Astrocyte (in vitro differentiated cells and primary cell): ENCODE measurements at regions not wholly inside any gene's neighbourhood (a gene's known extent, or its start where the extent isn't known, plus 50 kb on each side); places are given as distances from the start of the nearest gene placed in this dataset.

Experiments
- DNase-seq: peaks from one replicate; pipeline ENCODE4 v3.0.0-alpha.2; 2010; ENCODE audit warnings: low read depth
- FAIRE-seq: peaks from 2 replicates; lab custom pipeline; 2011; peaks lifted over from hg19 to GRCh38; lab: Jason Lieb, UNC
- H2AFZ ChIP-seq: 2 replicates; pipeline ENCODE4 v1.6.0; 2012; ENCODE audit warnings: low read depth, low read length, inconsistent platforms
- H3K27ac ChIP-seq: 2 replicates; pipeline ENCODE4 v1.5.1; 2011; ENCODE audit warnings: low read depth, low read length, inconsistent platforms
- H3K27me3 ChIP-seq: 2 replicates; pipeline ENCODE4 v1.6.0; 2011; ENCODE audit warnings: low read length, inconsistent platforms; ENCODE audit not compliant: insufficient read depth
- H3K36me3 ChIP-seq: 2 replicates; pipeline ENCODE4 v1.5.1; 2011; ENCODE audit warnings: low read length, inconsistent platforms; ENCODE audit not compliant: insufficient read depth
- H3K4me1 ChIP-seq: 2 replicates; pipeline ENCODE4 v1.5.1; 2011; ENCODE audit warnings: low read length, inconsistent platforms; ENCODE audit not compliant: insufficient read depth
- H3K4me2 ChIP-seq: 2 replicates; pipeline ENCODE4 v1.6.0; 2012; ENCODE audit warnings: low read length, inconsistent platforms
- H3K4me3 ChIP-seq: 2 replicates; pipeline ENCODE4 v1.5.1; 2011; ENCODE audit warnings: low read depth, mild to moderate bottlenecking, low read length, inconsistent platforms; ENCODE audit not compliant: insufficient read depth
- H3K79me2 ChIP-seq: 2 replicates; pipeline ENCODE4 v1.6.0; 2012; ENCODE audit warnings: mild to moderate bottlenecking, low read length, inconsistent platforms; ENCODE audit not compliant: insufficient read depth
- H3K9ac ChIP-seq: 2 replicates; pipeline ENCODE4 v1.6.0; 2012; ENCODE audit warnings: mild to moderate bottlenecking, low read length, inconsistent platforms
- H3K9me3 ChIP-seq: 2 replicates; pipeline ENCODE4 v1.5.1; 2012; ENCODE audit warnings: low read depth, mild to moderate bottlenecking, low read length, inconsistent platforms; ENCODE audit not compliant: insufficient read depth
- H4K20me1 ChIP-seq: 2 replicates; pipeline ENCODE4 v1.6.0; 2012; ENCODE audit warnings: low read length, inconsistent platforms; ENCODE audit not compliant: insufficient read depth
- H3K27ac Mint-ChIP-seq: one replicate; pipeline ENCODE4 v1.8.0; 2021; ENCODE audit warnings: mild to moderate bottlenecking, mixed read lengths; ENCODE audit not compliant: unreplicated experiment
- H3K27me3 Mint-ChIP-seq: one replicate; pipeline ENCODE4 v1.8.0; 2021; ENCODE audit warnings: low read depth, mixed read lengths; ENCODE audit not compliant: unreplicated experiment
- H3K36me3 Mint-ChIP-seq: one replicate; pipeline ENCODE4 v1.8.0; 2021; ENCODE audit warnings: low read depth, mixed read lengths; ENCODE audit not compliant: unreplicated experiment
- H3K4me1 Mint-ChIP-seq: one replicate; pipeline ENCODE4 v1.8.0; 2021; ENCODE audit warnings: low read depth, mixed read lengths; ENCODE audit not compliant: unreplicated experiment
- H3K4me3 Mint-ChIP-seq: one replicate; pipeline ENCODE4 v1.8.0; 2021; ENCODE audit warnings: mild to moderate bottlenecking, moderate library complexity, mixed read lengths; ENCODE audit not compliant: unreplicated experiment
- H3K9me3 Mint-ChIP-seq: one replicate; pipeline ENCODE4 v1.8.0; 2021; ENCODE audit warnings: mild to moderate bottlenecking, mixed read lengths; ENCODE audit not compliant: unreplicated experiment
- EZH2 ChIP-seq: IDR thresholded peaks from 2 replicates; pipeline ENCODE4 v1.6.1; 2012; ENCODE audit warnings: mild to moderate bottlenecking, low read length, inconsistent platforms; ENCODE audit not compliant: insufficient read depth
- TF ChIP-seq, protein P1 (sequence below): IDR thresholded peaks from 2 replicates; pipeline ENCODE4 v1.5.1; 2011; ENCODE audit warnings: low read depth, mild to moderate bottlenecking, inconsistent platforms, low read length, moderate library complexity; ENCODE audit not compliant: insufficient read depth

DNA sequence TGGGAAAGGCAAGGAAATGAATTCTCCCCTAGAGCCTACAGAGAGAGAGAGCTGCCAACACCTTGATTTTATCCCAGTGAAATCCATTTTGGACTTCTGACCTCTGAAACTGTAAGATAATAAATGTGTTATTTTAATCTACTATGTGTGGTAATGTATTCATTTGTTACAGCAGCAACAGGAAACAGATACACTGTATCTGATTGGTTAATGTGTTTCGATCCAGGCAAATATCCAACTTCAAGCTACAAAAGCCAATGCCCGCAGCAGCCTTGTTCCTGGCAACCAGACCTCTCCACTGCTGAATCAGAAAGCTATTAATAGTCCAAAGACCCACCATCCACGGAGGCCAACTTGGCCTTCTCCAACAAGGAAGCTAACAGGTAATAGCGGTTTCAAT is 318.1 kb downstream of the PTTG2 start:
- H3K27ac Mint-ChIP-seq, result no peak overlapping the region
- peaks cover 2% of the 10 kb centered on the region for H3K9me3 Mint-ChIP-seq
- no peaks in the 10 kb centered on the region for H4K20me1 ChIP-seq
- no peak overlapping the region for H3K4me3 Mint-ChIP-seq
- no peak overlapping the region for H2AFZ ChIP-seq
- peaks cover 15% of the 10 kb centered on the region for H3K4me1 Mint-ChIP-seq
- no peaks in the 10 kb centered on the region for H3K36me3 ChIP-seq
- no peaks in the 10 kb centered on the region for H3K9me3 ChIP-seq
- H3K36me3 Mint-ChIP-seq, result no peaks in the 10 kb centered on the region
- H3K27me3 Mint-ChIP-seq, result peaks cover 2% of the 10 kb centered on the region
- H3K9ac ChIP-seq, result no peak overlapping the region
- H3K4me3 ChIP-seq, result no peak overlapping the region
- H3K4me2 ChIP-seq, result no peak overlapping the region
- DNase-seq (peak; percentile 20), FAIRE-seq (no peak)
- no peak overlapping the region for H3K27ac ChIP-seq
- H3K4me1 ChIP-seq, result no peaks in the 10 kb centered on the region
- no peaks in the 10 kb centered on the region for H3K79me2 ChIP-seq
- peaks cover 4% of the 10 kb centered on the region for H3K27me3 ChIP-seq
- TF ChIP-seq, protein P1, sequence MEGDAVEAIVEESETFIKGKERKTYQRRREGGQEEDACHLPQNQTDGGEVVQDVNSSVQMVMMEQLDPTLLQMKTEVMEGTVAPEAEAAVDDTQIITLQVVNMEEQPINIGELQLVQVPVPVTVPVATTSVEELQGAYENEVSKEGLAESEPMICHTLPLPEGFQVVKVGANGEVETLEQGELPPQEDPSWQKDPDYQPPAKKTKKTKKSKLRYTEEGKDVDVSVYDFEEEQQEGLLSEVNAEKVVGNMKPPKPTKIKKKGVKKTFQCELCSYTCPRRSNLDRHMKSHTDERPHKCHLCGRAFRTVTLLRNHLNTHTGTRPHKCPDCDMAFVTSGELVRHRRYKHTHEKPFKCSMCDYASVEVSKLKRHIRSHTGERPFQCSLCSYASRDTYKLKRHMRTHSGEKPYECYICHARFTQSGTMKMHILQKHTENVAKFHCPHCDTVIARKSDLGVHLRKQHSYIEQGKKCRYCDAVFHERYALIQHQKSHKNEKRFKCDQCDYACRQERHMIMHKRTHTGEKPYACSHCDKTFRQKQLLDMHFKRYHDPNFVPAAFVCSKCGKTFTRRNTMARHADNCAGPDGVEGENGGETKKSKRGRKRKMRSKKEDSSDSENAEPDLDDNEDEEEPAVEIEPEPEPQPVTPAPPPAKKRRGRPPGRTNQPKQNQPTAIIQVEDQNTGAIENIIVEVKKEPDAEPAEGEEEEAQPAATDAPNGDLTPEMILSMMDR, result no peak
- TF ChIP-seq EZH2, result no peak

DNA sequence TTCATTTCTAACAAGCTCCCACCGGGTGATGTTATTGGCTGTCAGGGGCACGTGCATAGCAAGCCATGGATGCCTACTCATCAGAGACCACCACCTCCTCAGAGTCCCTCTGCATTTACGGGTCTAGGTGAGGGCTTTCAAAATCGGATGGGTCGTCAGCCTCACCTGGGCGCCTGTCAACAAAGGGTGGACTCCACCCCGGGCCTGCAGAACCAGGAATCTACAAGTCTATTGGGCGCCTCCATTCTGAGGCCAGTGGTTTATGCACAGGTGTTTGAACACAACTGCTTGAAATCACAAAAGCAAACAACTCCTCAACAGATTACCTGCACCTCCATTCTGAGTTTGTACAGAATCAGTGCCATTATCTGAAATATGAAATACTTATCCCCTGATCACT is 318.9 kb downstream of the PTTG2 start:
- H3K79me2 ChIP-seq, result no peaks in the 10 kb centered on the region
- H3K4me2 ChIP-seq, result no peak overlapping the region
- H4K20me1 ChIP-seq, result no peaks in the 10 kb centered on the region
- Mint-ChIP-seq H3K27ac (no peak overlapping the region), H3K27me3 (peaks cover 2% of the 10 kb centered on the region), H3K36me3 (no peaks in the 10 kb centered on the region), H3K4me1 (peaks cover 18% of the 10 kb centered on the region), H3K4me3 (no peak overlapping the region), H3K9me3 (peaks cover 2% of the 10 kb centered on the region)
- no peak overlapping the region for H3K4me3 ChIP-seq
- peaks cover 7% of the 10 kb centered on the region for H3K27me3 ChIP-seq
- H2AFZ ChIP-seq, result no peak overlapping the region
- H3K9me3 ChIP-seq, result no peaks in the 10 kb centered on the region
- no peaks in the 10 kb centered on the region for H3K36me3 ChIP-seq
- H3K4me1 ChIP-seq, result no peaks in the 10 kb centered on the region
- FAIRE-seq (no peak), DNase-seq (no peak)
- H3K27ac ChIP-seq, result no peak overlapping the region
- no peak overlapping the region for H3K9ac ChIP-seq
- no peak for TF ChIP-seq EZH2
- TF ChIP-seq, protein P1, result no peak

DNA sequence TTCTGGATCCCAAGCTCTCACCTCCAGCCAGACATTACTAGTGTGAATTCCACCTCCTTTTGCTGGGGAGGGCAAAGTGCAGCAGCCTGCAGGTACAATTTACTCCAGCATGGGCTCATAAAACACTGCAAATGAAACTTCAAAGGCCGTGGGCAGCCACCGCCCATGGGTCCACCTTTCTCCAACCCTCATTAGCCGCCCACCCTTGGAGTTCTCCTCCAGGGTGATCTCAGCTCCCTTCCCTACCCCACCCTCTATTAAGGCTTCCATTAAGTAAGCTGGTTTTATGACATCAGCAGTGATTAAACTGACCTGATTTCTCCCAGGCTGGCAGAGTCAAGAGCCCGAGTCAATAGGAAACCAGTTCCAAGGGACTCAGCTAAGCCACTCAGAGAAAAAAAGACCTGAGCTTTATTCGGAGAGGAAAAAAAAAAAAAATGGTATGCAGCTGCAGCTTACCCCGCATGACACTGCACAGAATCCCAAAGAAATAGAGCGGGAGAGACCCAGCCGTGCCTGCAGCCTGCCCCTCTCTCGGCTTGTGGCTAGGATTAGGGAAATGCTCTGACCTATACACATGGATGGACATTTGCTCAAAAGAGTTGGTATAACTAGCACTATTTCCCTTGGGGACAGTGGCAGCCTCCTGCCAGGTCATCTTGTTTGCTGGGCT is 319.6 kb downstream of the PTTG2 start:
- no peak overlapping the region for H3K27ac Mint-ChIP-seq
- no peaks in the 10 kb centered on the region for H3K36me3 ChIP-seq
- FAIRE-seq, result no peak

More for the DNA sequence above, 319.6 kb downstream of the PTTG2 start:
- Histone ChIP-seq H2AFZ (no peak overlapping the region), H3K9me3 (no peaks in the 10 kb centered on the region), H3K79me2 (no peaks in the 10 kb centered on the region), H3K4me3 (no peak overlapping the region), H3K4me1 (no peaks in the 10 kb centered on the region), H4K20me1 (no peaks in the 10 kb centered on the region), H3K27me3 (peaks cover 7% of the 10 kb centered on the region), H3K9ac (no peak overlapping the region), H3K27ac (no peak overlapping the region), H3K4me2 (no peak overlapping the region)
- peaks cover 2% of the 10 kb centered on the region for H3K9me3 Mint-ChIP-seq
- DNase-seq, result no peak
- H3K4me1 Mint-ChIP-seq, result peaks cover 20% of the 10 kb centered on the region
- H3K4me3 Mint-ChIP-seq, result no peak overlapping the region
- no peaks in the 10 kb centered on the region for H3K36me3 Mint-ChIP-seq
- TF ChIP-seq, protein P1, result no peak
- no peak for TF ChIP-seq EZH2
- H3K27me3 Mint-ChIP-seq, result peaks cover 2% of the 10 kb centered on the region
